Activated B cell treated with CpG ODN at 0.5 μM for 24 hours (primary cell): ENCODE measurements at regions not wholly inside any gene's neighbourhood (a gene's known extent, or its start where the extent isn't known, plus 50 kb on each side); places are given as distances from the start of the nearest gene placed in this dataset.
"Not testable (repeated sequence)": the region's sequence is repeated elsewhere in the genome, so short reads cannot be mapped to it uniquely, and the experiment has no call there.

Experiments used
- ATAC-seq: fragments of 200-7000 bp; cut with Tn5 transposase; one replicate; pipeline ENCODE4 v1.10.0; 2021; ENCODE audit warnings: low read depth, mild to moderate bottlenecking, moderate library complexity
- CTCF ChIA-PET: fragments of 350-600 bp; sonication (Branson Sonifier 250); formaldehyde crosslinking; loops from one replicate; lab custom pipeline; 2021; ENCODE audit warnings: antibody characterized with exemption; lab: Charles Lee
- POLR2A ChIA-PET: fragments of 350-600 bp; sonication (Branson Sonifier 250); formaldehyde crosslinking; loops from one replicate; lab custom pipeline; 2021; ENCODE audit warnings: antibody characterized with exemption; lab: Charles Lee
- DNase-seq: peaks from one replicate; pipeline ENCODE4 v3.0.0; 2022
- H3K27ac Mint-ChIP-seq: one replicate; pipeline ENCODE4 v1.8.0; 2020; ENCODE audit warnings: mixed read lengths
- H3K27me3 Mint-ChIP-seq: one replicate; pipeline ENCODE4 v1.8.0; 2021; ENCODE audit warnings: mixed read lengths
- H3K36me3 Mint-ChIP-seq: one replicate; pipeline ENCODE4 v1.8.0; 2021; ENCODE audit warnings: low read depth, mixed read lengths
- H3K4me1 Mint-ChIP-seq: one replicate; pipeline ENCODE4 v1.8.0; 2021; ENCODE audit warnings: mixed read lengths
- H3K4me3 Mint-ChIP-seq: one replicate; pipeline ENCODE4 v1.8.0; 2020; ENCODE audit warnings: mild to moderate bottlenecking, mixed read lengths
- H3K9me3 Mint-ChIP-seq: one replicate; pipeline ENCODE4 v1.8.0; 2020; ENCODE audit warnings: mixed read lengths
- intact Hi-C: fragments of 100-400 bp; cut with micrococcal nuclease; formaldehyde crosslinking; loops from one replicate; pipeline ENCODE4 v1.15.1; 2024
- TF ChIP-seq, protein P1 (sequence below): fragments of 200-600 bp; IDR thresholded peaks from one replicate; pipeline ENCODE4 v1.8.0; 2022; ENCODE audit warnings: antibody characterized with exemption, mild to moderate bottlenecking

DNA sequence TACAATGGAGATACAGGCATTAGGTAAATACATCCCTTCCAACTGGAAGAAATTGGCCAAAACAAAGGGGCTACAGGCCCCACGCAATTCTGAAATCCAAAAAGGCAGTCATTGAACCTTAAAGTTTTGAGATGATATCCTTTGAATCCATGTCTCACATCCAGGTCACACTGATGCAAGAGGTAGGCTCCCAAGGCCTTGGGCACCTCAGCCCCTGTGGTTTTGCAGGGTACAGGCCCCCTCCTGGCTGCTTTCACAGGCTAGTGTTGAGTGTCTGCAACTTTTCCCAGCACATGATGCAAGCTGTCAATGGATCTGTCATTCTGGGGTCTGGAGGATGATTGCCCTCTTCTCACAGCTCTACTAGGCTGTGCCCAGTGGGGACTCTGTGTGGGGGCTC is 766.7 kb downstream of the ZBBX start:
- no peak for ATAC-seq
- CTCF ChIA-PET: no interaction called here
- DNase-seq: no peak

DNA sequence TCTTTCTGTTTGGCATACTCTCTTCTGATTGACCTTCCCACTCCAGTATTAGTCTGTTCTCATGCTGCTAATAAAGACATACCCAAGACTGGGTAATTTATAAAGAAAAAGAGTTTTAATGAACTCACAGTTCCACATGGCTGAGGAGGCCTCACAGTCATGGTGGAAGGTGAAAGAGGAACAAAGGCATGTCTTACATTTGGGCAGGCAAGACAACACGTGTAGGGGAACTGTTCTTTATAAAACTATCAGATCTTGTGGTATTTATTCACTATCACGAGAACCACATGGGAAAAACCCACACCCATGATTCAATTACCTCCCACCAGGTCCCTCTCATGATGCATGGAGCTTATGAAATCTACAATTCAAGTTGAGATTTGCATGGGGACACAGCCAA is 767.3 kb downstream of the ZBBX start:
- not testable (repeated sequence) for H3K36me3 Mint-ChIP-seq

More for the DNA sequence above, 766.7 kb downstream of the ZBBX start:
- TF ChIP-seq, protein P1, sequence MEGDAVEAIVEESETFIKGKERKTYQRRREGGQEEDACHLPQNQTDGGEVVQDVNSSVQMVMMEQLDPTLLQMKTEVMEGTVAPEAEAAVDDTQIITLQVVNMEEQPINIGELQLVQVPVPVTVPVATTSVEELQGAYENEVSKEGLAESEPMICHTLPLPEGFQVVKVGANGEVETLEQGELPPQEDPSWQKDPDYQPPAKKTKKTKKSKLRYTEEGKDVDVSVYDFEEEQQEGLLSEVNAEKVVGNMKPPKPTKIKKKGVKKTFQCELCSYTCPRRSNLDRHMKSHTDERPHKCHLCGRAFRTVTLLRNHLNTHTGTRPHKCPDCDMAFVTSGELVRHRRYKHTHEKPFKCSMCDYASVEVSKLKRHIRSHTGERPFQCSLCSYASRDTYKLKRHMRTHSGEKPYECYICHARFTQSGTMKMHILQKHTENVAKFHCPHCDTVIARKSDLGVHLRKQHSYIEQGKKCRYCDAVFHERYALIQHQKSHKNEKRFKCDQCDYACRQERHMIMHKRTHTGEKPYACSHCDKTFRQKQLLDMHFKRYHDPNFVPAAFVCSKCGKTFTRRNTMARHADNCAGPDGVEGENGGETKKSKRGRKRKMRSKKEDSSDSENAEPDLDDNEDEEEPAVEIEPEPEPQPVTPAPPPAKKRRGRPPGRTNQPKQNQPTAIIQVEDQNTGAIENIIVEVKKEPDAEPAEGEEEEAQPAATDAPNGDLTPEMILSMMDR: no peak
- H3K27ac Mint-ChIP-seq: no peak overlapping the region
- no peaks in the 10 kb centered on the region for H3K27me3 Mint-ChIP-seq
- peaks cover 3% of the 10 kb centered on the region for H3K9me3 Mint-ChIP-seq
- intact Hi-C loops: no loop called here
- no peaks in the 10 kb centered on the region for H3K36me3 Mint-ChIP-seq
- H3K4me3 Mint-ChIP-seq: no peak overlapping the region
- H3K4me1 Mint-ChIP-seq: no peaks in the 10 kb centered on the region
- POLR2A ChIA-PET: no interaction called here

DNA sequence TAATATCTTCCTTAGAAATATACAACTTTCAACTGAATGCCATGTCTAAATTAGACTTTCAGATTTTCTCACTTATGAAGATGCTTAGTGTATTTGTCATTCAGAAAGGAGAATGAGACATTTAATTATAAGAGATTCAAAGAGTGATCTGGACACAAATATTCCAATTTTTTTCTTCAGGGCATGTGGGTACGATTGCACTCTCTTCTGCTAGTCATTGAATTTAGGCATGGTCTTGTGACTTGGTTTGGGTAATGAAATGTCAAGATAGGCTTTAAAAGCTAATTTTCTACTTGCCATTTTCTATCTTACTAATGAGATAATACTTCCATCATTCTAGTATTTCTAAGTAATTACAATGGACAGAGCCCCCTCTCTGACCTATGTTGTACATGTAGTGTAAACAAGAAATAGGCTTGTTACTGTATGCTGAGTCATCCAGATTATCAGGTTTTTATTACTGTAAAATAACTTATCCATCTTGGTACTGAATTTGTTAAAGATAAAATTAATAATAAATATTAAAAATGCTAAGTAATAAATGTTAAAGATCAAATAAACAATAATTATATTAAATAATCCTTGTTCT is 770.8 kb upstream of the BCHE start:
- POLR2A ChIA-PET: no interaction called here
- H3K9me3 Mint-ChIP-seq: no peaks in the 10 kb centered on the region
- H3K27ac Mint-ChIP-seq: no peak overlapping the region
- H3K27me3 Mint-ChIP-seq: no peaks in the 10 kb centered on the region
- TF ChIP-seq, protein P1: no peak
- DNase-seq: no peak
- no peaks in the 10 kb centered on the region for H3K36me3 Mint-ChIP-seq
- CTCF ChIA-PET: no interaction called here
- H3K4me3 Mint-ChIP-seq: no peak overlapping the region
- no peaks in the 10 kb centered on the region for H3K4me1 Mint-ChIP-seq
- no peak for ATAC-seq
- intact Hi-C loops: no loop called here

More for the DNA sequence above, 767.3 kb downstream of the ZBBX start:
- H3K4me1 Mint-ChIP-seq, intact Hi-C loops, POLR2A ChIA-PET, H3K4me3 Mint-ChIP-seq, H3K27ac Mint-ChIP-seq, CTCF ChIA-PET, H3K27me3 Mint-ChIP-seq, ATAC-seq, DNase-seq, H3K9me3 Mint-ChIP-seq: not testable (repeated sequence)

DNA sequence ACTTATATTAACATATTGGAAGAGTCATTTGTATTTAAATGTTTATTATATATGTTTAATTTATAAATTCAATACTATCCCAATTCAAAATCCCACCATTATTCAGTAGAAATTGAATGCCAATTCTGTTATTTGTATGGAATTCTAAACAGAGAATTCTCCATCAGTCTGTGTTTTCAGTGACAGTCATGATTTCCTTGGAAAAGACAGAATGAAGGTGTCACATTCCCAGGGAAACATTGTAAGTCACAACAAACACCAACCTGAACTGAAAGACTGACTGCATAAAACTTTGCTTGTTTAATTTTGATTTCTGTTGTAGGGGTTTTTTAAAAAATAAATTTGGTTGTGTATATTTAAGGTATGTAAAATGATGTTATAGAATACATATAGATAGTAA is 769.8 kb upstream of the BCHE start:
- Mint-ChIP-seq H3K4me1 (no peaks in the 10 kb centered on the region), H3K9me3 (no peaks in the 10 kb centered on the region), H3K27me3 (no peaks in the 10 kb centered on the region), H3K27ac (no peak overlapping the region), H3K36me3 (no peaks in the 10 kb centered on the region), H3K4me3 (no peak overlapping the region)
- ATAC-seq: no peak
- TF ChIP-seq, protein P1: no peak
- ChIA-PET POLR2A (no interaction called here), CTCF (no interaction called here)
- DNase-seq: no peak
- intact Hi-C loops: no loop called here

DNA sequence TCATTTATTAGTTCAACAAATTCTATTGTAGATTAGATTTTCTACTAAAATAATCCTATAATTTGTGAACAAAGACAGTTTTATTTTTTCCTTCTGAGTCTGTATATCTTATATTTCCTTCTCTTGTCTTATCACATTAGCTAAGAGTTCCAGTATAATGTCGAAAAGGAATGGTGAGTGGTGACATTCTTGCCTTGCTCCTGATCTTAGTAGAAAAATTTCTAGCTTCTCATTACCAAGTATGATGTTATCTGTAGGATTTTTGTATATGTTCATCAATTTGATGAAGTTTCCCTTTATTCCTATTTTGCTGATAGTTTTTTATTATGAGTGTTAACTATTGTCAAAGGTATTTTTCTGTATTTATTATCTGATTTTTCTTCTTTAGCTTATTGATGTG is 756.6 kb upstream of the BCHE start:
- no peaks in the 10 kb centered on the region for H3K36me3 Mint-ChIP-seq
- no peak for DNase-seq
- H3K4me3 Mint-ChIP-seq: no peak overlapping the region
- POLR2A ChIA-PET: no interaction called here
- ATAC-seq: no peak
- H3K9me3 Mint-ChIP-seq: peaks cover 2% of the 10 kb centered on the region
- CTCF ChIA-PET: no interaction called here
- TF ChIP-seq, protein P1: no peak
- no peaks in the 10 kb centered on the region for H3K27me3 Mint-ChIP-seq
- H3K4me1 Mint-ChIP-seq: no peaks in the 10 kb centered on the region
- H3K27ac Mint-ChIP-seq: no peak overlapping the region
- intact Hi-C loops: no loop called here

DNA sequence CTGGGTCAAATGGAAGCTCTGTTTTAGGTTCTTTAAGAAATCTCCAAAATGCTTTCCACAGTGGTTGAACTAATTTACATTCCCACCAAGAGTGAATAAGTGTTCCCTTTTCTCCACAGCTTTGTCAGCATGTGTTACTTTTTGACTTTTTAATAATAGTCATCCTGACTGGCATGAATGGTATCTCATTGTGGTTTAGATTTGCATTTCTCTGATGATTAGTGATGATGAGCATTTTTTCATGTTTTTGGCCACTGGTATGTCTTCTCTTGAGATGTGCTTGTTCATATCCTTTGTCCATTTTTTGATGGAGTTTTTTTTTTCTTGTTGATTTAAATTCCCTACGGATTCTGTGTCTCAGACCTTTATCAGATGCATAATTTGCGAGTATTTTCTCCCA is 745.0 kb upstream of the BCHE start:
- H3K27ac Mint-ChIP-seq: no peak overlapping the region
- POLR2A ChIA-PET: no interaction called here
- no peaks in the 10 kb centered on the region for H3K36me3 Mint-ChIP-seq
- no peaks in the 10 kb centered on the region for H3K27me3 Mint-ChIP-seq
- intact Hi-C loops: no loop called here
- CTCF ChIA-PET: no interaction called here
- TF ChIP-seq, protein P1: no peak
- peaks cover 3% of the 10 kb centered on the region for H3K9me3 Mint-ChIP-seq
- DNase-seq (no peak), ATAC-seq (no peak)
- no peak overlapping the region for H3K4me3 Mint-ChIP-seq
- no peaks in the 10 kb centered on the region for H3K4me1 Mint-ChIP-seq
